GM12878 (cell line): ENCODE measurements at regions not wholly inside any gene's neighbourhood (a gene's known extent, or its start where the extent isn't known, plus 50 kb on each side); places are given as distances from the start of the nearest gene placed in this dataset.

Experiments used
- CTCF ChIP-seq, 3 experiments: IDR thresholded peaks in 2 of 3; conservative IDR thresholded peaks in 1 of 3; 2 replicates each; pipeline ENCODE4 v1.5.1; 2011; ENCODE audit warnings: low read depth in 3 of 3, low read length in 3 of 3, mild to moderate bottlenecking in 3 of 3, control low read depth in 2 of 3, moderate library complexity in 2 of 3, inconsistent platforms in 1 of 3, mixed read lengths in 1 of 3; ENCODE audit not compliant: control insufficient read depth in 2 of 3, insufficient read depth in 1 of 3; ENCODE audit errors: extremely low read depth in 1 of 3
- FOXM1 ChIP-seq: IDR thresholded peaks from 2 replicates; pipeline ENCODE4 v1.6.1; 2012; ENCODE audit warnings: low read depth, mild to moderate bottlenecking, inconsistent platforms, low read length, moderate library complexity
- MAX ChIP-seq: IDR thresholded peaks from 2 replicates; pipeline ENCODE4 v1.6.1; 2012; ENCODE audit warnings: low read depth, low read length, improper control_type of control experiment
- SUZ12 ChIP-seq: fragments of 200-600 bp; sonication (generic); IDR thresholded peaks from one replicate; pipeline ENCODE4 v1.6.1; 2018; ENCODE audit warnings: antibody characterized with exemption, mild to moderate bottlenecking; ENCODE audit not compliant: unreplicated experiment

DNA sequence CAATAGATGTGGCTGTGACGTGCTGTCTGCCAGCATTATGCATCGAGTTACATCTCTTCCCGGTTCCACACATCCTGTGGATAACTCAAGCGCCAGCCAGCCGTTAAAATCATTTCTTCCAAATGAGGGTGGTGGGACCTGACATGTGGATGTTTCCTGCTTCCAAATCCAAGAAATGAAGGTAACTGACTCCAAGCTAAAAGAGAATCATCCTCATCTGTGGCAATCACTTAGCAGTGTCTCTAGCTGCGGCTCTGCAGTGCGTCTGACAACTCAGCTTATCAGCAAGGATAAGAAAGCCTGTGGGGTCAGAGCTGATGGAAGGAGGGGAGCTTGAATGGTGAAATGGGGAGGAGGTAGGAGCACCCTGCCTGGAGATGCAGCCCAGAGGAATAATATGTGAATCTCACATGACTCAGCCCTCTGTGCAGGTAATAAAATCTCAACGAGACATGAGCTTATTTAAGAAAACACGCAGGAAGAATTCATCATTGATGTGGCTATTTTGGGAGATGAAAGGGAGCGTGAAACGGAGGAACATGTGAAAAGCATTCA, 382.2 kb upstream of the TRIB2 start:
- TF ChIP-seq CTCF (IDR thresholded peaks at IDR 0.05 in 2 of 3, conservative IDR thresholded peaks at IDR 0.05 in 1 of 3; ENCODE audit: control insufficient read depth in 2 of 3, extremely low read depth in 1 of 3, insufficient read depth in 1 of 3, low read depth in 3 of 3, low read length in 3 of 3) (no peak), FOXM1 (no peak), SUZ12 (no peak), MAX (no peak)
